PFSK-1 (cell line): ENCODE measurements at regions not wholly inside any gene's neighbourhood (a gene's known extent, or its start where the extent isn't known, plus 50 kb on each side); places are given as distances from the start of the nearest gene placed in this dataset.

Experiments used
- TF ChIP-seq, protein P1 (sequence below), 2 experiments: IDR thresholded peaks; 2 replicates each; pipeline versions ENCODE4 v1.6.1 to v1.8.0; 2011 to 2012; ENCODE audit warnings: low read depth in 2 of 2, low read length in 2 of 2, control low read depth in 1 of 2, inconsistent platforms in 1 of 2, mild to moderate bottlenecking in 1 of 2, moderate library complexity in 1 of 2; ENCODE audit not compliant: insufficient read depth in 1 of 2

DNA sequence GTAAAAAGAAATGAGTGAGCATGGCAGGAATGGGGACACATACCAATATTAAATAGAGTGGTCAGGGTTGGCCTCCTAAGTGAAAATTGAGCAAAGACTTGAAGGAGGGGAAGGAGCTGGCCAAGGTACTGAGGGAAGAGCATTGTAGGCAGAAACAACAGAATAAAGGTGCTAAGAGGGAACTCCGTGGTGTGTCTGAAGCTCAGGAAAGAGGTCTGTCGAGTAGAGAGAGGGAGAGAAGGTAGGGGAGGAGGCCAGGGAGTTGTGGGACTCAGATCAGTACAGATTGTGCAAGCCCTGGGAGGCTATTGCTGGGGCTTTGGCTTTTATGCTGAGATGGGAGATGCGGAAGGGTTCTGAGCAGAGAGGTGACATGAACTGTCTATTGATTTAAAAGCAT lies 664.7 kb downstream of the SPATA31A6 start:
- TF ChIP-seq, protein P1, sequence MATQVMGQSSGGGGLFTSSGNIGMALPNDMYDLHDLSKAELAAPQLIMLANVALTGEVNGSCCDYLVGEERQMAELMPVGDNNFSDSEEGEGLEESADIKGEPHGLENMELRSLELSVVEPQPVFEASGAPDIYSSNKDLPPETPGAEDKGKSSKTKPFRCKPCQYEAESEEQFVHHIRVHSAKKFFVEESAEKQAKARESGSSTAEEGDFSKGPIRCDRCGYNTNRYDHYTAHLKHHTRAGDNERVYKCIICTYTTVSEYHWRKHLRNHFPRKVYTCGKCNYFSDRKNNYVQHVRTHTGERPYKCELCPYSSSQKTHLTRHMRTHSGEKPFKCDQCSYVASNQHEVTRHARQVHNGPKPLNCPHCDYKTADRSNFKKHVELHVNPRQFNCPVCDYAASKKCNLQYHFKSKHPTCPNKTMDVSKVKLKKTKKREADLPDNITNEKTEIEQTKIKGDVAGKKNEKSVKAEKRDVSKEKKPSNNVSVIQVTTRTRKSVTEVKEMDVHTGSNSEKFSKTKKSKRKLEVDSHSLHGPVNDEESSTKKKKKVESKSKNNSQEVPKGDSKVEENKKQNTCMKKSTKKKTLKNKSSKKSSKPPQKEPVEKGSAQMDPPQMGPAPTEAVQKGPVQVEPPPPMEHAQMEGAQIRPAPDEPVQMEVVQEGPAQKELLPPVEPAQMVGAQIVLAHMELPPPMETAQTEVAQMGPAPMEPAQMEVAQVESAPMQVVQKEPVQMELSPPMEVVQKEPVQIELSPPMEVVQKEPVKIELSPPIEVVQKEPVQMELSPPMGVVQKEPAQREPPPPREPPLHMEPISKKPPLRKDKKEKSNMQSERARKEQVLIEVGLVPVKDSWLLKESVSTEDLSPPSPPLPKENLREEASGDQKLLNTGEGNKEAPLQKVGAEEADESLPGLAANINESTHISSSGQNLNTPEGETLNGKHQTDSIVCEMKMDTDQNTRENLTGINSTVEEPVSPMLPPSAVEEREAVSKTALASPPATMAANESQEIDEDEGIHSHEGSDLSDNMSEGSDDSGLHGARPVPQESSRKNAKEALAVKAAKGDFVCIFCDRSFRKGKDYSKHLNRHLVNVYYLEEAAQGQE (IDR thresholded peaks at IDR 0.05; ENCODE audit: insufficient read depth in 1 of 2, low read depth in 2 of 2, low read length in 2 of 2), result 0 out of 4 replicates have a peak, but pooled peaks of 1 of the 2 experiments have one; percentile 13
